Endometrial microvascular endothelial cells (primary cell): ENCODE measurements at regions not wholly inside any gene's neighbourhood (a gene's known extent, or its start where the extent isn't known, plus 50 kb on each side); places are given as distances from the start of the nearest gene placed in this dataset.

Experiments
- in situ Hi-C: cut with HindIII; loops from 2 replicates; pipeline ENCODE4 v1.10.0; 2017; ENCODE audit warnings: low sequenced_read_pairs, low pct_unique_long_range_greater_than_20kb; ENCODE audit errors: inconsistent ontology term

GRCh38 chr5:58265246-58265930 is 194.5 kb downstream of the PLK2 start:
- in situ Hi-C loops: no loop called here

GRCh38 chr5:58264276-58264675 is 195.6 kb downstream of the PLK2 start:
- in situ Hi-C loops: no loop called here

- in situ Hi-C loops: no loop called here
These were observed 196.6 kb downstream of the PLK2 start for GRCh38 chr5:58263296-58263695.

GRCh38 chr5:58262226-58262625 is 197.7 kb downstream of the PLK2 start:
- in situ Hi-C loops: no loop called here

GRCh38 chr5:58261605-58262004 is 198.3 kb downstream of the PLK2 start:
- in situ Hi-C loops: no loop called here

- in situ Hi-C loops: no loop called here
These were observed 199.6 kb downstream of the PLK2 start for GRCh38 chr5:58260243-58260642.

- in situ Hi-C loops: no loop called here
These were observed 200.2 kb downstream of the PLK2 start for GRCh38 chr5:58259685-58260152.

- in situ Hi-C loops: no loop called here
These were observed 200.8 kb downstream of the PLK2 start for GRCh38 chr5:58258984-58259684.

- in situ Hi-C loops: no loop called here
These were observed 203.9 kb downstream of the PLK2 start for GRCh38 chr5:58255970-58256369.

- in situ Hi-C loops: no loop called here
These were observed 204.5 kb downstream of the PLK2 start for GRCh38 chr5:58255386-58255785.

- in situ Hi-C loops: loop anchor here (25.0 kb wide), 2 partner anchors 189 to 761 kb away; partner anchors contain the start of gene ACTBL2
These were observed 211.7 kb downstream of the PLK2 start for GRCh38 chr5:58248221-58248620.

- in situ Hi-C loops: loop anchor here (25.0 kb wide), 2 partner anchors 191 to 759 kb away; partner anchors contain the start of gene ACTBL2
These were observed 213.4 kb downstream of the PLK2 start for GRCh38 chr5:58246461-58246944.

GRCh38 chr5:58245476-58245840 is 214.4 kb downstream of the PLK2 start:
- in situ Hi-C loops: loop anchor here (25.0 kb wide), 2 partner anchors 192 to 758 kb away; partner anchors contain the start of gene ACTBL2

- in situ Hi-C loops: loop anchor here (25.0 kb wide), 2 partner anchors 192 to 758 kb away; partner anchors contain the start of gene ACTBL2
These were observed 214.9 kb downstream of the PLK2 start for GRCh38 chr5:58244819-58245475.

- in situ Hi-C loops: loop anchor here (25.0 kb wide), 2 partner anchors 196 to 754 kb away; partner anchors contain the start of gene ACTBL2
These were observed 218.5 kb downstream of the PLK2 start for GRCh38 chr5:58241389-58241788.

GRCh38 chr5:58240322-58240721 is 219.6 kb downstream of the PLK2 start:
- in situ Hi-C loops: loop anchor here (25.0 kb wide), 2 partner anchors 197 to 753 kb away; partner anchors contain the start of gene ACTBL2

GRCh38 chr5:58239731-58240130 is 220.2 kb downstream of the PLK2 start:
- in situ Hi-C loops: loop anchor here (25.0 kb wide), 2 partner anchors 198 to 752 kb away; partner anchors contain the start of gene ACTBL2

- in situ Hi-C loops: loop anchor here (25.0 kb wide), 2 partner anchors 198 to 752 kb away; partner anchors contain the start of gene ACTBL2
These were observed 220.8 kb downstream of the PLK2 start for GRCh38 chr5:58239045-58239444.

GRCh38 chr5:58236498-58236897 is 223.4 kb downstream of the PLK2 start:
- in situ Hi-C loops: loop anchor here (25.0 kb wide), 2 partner anchors 201 to 749 kb away; partner anchors contain the start of gene ACTBL2
